Skeletal muscle satellite cell (primary cell): ENCODE measurements at regions not wholly inside any gene's neighbourhood (a gene's known extent, or its start where the extent isn't known, plus 50 kb on each side); places are given as distances from the start of the nearest gene placed in this dataset.

Source experiments
- H3K27me3 ChIP-seq: 2 replicates; pipeline ENCODE4 v1.7.0; 2013; ENCODE audit warnings: low read length; ENCODE audit not compliant: control insufficient read depth, insufficient read depth
- H3K36me3 ChIP-seq: 2 replicates; pipeline ENCODE4 v1.7.0; 2013; ENCODE audit warnings: mild to moderate bottlenecking, control low read depth, low read length; ENCODE audit not compliant: insufficient read depth
- H3K4me1 ChIP-seq: 2 replicates; pipeline ENCODE4 v1.7.0; 2013; ENCODE audit warnings: low read length; ENCODE audit not compliant: control insufficient read depth, insufficient read depth
- H3K4me2 ChIP-seq: 2 replicates; pipeline ENCODE4 v1.7.0; 2013; ENCODE audit warnings: mild to moderate bottlenecking, low read length
- H3K4me3 ChIP-seq: 2 replicates; pipeline ENCODE4 v1.7.0; 2013; ENCODE audit warnings: low read length
- H3K9ac ChIP-seq: 2 replicates; pipeline ENCODE4 v1.7.0; 2013; ENCODE audit warnings: mild to moderate bottlenecking, low read depth, low read length, moderate library complexity
- H3K9me3 ChIP-seq: replicated peaks from 2 replicates; pipeline ENCODE4 v1.7.0; 2013; ENCODE audit warnings: mild to moderate bottlenecking, control low read depth, low read length

DNA sequence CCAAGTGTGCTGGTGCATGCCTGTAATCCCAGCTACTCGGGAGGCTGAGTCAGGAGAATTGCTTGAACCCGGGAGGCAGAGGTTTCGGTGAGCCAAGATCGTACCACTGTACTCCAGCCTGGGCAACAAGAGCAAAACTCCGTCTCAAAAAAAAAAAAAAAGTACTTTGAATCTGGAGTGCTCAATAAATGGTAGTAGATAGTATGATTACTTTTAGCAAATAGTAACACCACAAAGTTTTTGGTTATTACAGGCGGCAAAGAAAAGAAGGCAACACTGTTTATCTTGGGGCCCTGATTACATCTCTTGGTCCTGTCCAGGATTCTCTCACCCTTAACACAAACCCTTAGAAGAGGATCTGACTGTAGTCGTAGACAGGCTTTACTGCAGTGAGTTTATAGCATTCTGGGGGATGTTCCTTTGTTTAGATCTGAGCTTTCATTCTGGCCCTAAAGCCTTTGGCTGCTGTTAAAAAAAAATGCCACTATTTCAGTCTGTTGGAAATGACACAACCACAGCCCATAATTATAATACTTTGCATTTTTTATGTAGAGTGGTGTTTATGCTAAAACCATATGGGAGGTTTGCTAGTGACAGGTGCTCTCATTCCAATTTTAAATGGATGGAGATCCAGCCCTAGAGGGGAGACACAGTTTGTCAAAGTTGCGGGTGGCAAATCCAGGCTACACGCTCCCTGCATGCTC lies 79.7 kb upstream of the SLC2A1 start:
- Histone ChIP-seq H3K4me1 (no peaks in the 10 kb centered on the region), H3K9ac (no peak overlapping the region), H3K36me3 (no peaks in the 10 kb centered on the region), H3K4me2 (no peak overlapping the region), H3K4me3 (no peak overlapping the region), H3K9me3 (no peaks in the 10 kb centered on the region), H3K27me3 (peaks cover 7% of the 10 kb centered on the region)

DNA sequence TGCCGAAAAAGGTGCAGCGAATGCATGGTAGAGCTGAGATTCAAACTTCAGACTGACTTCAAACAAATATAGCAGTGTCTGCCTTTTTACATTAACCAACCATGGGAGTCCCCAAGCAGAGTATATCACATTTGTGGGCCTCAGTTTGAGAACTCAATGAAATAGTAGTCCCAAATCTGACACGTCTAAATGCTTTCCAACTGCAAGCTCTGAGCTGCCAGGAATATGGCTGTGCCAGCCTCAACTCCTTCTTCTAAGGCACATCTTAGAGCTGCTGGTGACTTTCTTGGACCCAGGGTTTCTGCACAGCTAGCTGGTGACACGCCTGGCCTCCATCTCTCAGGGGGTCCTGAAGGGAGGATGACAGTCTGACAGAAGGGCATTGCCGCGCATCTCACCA lies 78.8 kb upstream of the SLC2A1 start:
- no peaks in the 10 kb centered on the region for H3K9me3 ChIP-seq
- no peak overlapping the region for H3K9ac ChIP-seq
- H3K4me3 ChIP-seq = no peak overlapping the region
- H3K4me1 ChIP-seq = no peaks in the 10 kb centered on the region
- H3K36me3 ChIP-seq = no peaks in the 10 kb centered on the region
- peaks cover 7% of the 10 kb centered on the region for H3K27me3 ChIP-seq
- H3K4me2 ChIP-seq = no peak overlapping the region

GRCh38 chr1:43036932-43037331 lies 78.3 kb upstream of the SLC2A1 start:
- no peak overlapping the region for H3K9ac ChIP-seq
- no peaks in the 10 kb centered on the region for H3K9me3 ChIP-seq
- H3K4me2 ChIP-seq = no peak overlapping the region
- H3K27me3 ChIP-seq = peaks cover 7% of the 10 kb centered on the region
- no peaks in the 10 kb centered on the region for H3K4me1 ChIP-seq
- no peaks in the 10 kb centered on the region for H3K36me3 ChIP-seq
- no peak overlapping the region for H3K4me3 ChIP-seq

GRCh38 chr1:43035821-43036741 lies 77.4 kb upstream of the SLC2A1 start:
- no peaks in the 10 kb centered on the region for H3K36me3 ChIP-seq

DNA sequence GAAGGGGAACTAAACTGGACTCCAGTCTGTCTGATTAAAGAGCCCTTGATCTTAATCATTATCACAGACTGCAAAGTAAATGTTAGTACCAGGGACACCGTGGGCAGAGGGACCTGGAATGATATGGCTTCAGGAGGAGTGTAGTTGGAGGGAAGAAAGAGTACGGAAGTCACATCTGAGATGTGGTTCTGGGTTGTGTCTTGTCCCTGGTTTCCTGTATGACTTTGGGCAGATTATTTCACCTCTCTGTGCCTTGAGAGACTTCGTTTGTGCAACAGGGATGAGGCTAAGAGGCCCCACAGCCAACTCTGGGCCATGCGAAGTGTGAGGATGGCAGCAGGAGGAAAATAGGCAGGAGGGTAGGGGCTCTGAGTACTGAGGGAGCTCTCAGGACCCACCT lies 76.1 kb upstream of the SLC2A1 start:
- H3K9ac ChIP-seq = no peak overlapping the region
- H3K4me3 ChIP-seq = no peak overlapping the region
- no peaks in the 10 kb centered on the region for H3K9me3 ChIP-seq
- no peaks in the 10 kb centered on the region for H3K4me1 ChIP-seq
- no peak overlapping the region for H3K4me2 ChIP-seq
- no peaks in the 10 kb centered on the region for H3K36me3 ChIP-seq
- H3K27me3 ChIP-seq = peaks cover 7% of the 10 kb centered on the region

More at GRCh38 chr1:43035821-43036741, 77.4 kb upstream of the SLC2A1 start:
- no peaks in the 10 kb centered on the region for H3K4me1 ChIP-seq
- H3K9ac ChIP-seq = no peak overlapping the region
- no peaks in the 10 kb centered on the region for H3K9me3 ChIP-seq
- H3K4me3 ChIP-seq = no peak overlapping the region
- no peak overlapping the region for H3K4me2 ChIP-seq
- H3K27me3 ChIP-seq = peaks cover 7% of the 10 kb centered on the region

DNA sequence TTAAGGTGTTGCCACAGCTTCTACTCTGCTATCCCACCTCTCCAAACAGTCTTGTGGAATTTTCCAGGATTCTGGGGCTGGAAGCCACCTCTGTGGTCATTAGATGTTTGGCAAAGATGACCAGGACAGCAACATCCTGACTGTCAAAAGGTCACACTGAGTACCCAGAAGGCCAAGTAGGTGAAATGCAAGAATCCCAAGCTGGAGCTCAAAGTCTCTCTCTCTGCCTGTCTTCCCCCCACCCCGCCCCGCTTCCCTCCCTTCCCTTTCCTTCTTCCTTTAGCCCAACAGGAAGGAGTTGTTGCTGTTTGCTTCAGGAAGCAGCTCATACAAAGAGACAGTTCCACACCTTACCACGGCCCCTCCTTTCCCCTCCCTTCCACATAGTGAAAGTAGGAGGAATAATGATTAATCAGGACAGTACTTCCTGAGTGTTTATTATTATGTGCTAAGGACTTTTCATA lies 75.6 kb upstream of the SLC2A1 start:
- Histone ChIP-seq H3K27me3 (peaks cover 10% of the 10 kb centered on the region), H3K9ac (no peak overlapping the region), H3K4me2 (no peak overlapping the region), H3K36me3 (no peaks in the 10 kb centered on the region), H3K4me1 (no peaks in the 10 kb centered on the region), H3K9me3 (no peaks in the 10 kb centered on the region), H3K4me3 (no peak overlapping the region)

DNA sequence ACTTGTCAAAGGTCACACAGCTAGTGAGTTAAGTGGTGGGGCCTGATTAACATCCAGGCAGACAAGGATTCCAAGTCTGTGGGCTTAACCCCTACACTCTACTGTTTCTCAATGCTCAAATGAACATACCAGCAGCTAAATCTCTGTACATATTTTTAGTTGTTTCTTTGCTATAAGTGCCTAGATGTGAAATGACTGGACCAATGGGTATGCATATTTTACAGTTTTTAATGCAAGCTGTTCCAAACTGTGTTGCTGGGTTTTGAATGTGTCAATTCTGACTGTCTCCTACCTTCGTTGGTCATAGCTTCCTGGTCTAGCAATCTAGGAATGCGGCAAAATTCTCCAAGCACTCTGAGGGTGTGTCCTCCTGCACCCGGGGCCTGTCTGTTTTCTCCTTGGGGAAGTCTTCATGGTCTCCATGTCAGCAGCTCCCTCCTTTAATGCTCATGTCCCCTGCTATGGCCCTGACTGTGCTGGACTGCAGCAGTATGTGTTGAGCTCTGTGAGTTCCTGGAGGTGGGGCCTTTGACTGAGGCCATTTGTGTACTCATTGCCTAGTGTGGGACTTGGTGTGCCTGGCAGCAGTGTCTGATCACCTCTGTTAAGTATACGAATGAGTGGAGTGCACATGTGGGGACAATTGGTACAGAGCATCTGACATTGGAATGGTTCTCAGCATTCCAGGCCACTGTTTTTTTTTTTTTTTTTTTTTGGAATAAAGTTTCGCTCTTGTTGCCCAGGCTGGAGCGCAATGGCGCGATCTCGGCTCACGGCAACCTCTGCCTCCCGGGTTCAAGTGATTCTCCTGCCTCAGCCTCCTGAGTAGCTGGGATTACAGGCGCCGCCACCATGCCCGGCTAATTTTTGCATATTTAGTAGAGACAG lies 72.9 kb upstream of the SLC2A1 start:
- Histone ChIP-seq H3K36me3 (no peaks in the 10 kb centered on the region), H3K27me3 (peaks cover 12% of the 10 kb centered on the region), H3K9me3 (no peaks in the 10 kb centered on the region), H3K4me1 (no peaks in the 10 kb centered on the region), H3K4me3 (no peak overlapping the region), H3K9ac (no peak overlapping the region), H3K4me2 (no peak overlapping the region)

GRCh38 chr1:43024905-43025304 lies 66.2 kb upstream of the SLC2A1 start:
- no peaks in the 10 kb centered on the region for H3K9me3 ChIP-seq
- no peak overlapping the region for H3K9ac ChIP-seq
- peaks cover 46% of the 10 kb centered on the region for H3K27me3 ChIP-seq
- no peak overlapping the region for H3K4me3 ChIP-seq
- no peaks in the 10 kb centered on the region for H3K36me3 ChIP-seq
- no peaks in the 10 kb centered on the region for H3K4me1 ChIP-seq
- no peak overlapping the region for H3K4me2 ChIP-seq

DNA sequence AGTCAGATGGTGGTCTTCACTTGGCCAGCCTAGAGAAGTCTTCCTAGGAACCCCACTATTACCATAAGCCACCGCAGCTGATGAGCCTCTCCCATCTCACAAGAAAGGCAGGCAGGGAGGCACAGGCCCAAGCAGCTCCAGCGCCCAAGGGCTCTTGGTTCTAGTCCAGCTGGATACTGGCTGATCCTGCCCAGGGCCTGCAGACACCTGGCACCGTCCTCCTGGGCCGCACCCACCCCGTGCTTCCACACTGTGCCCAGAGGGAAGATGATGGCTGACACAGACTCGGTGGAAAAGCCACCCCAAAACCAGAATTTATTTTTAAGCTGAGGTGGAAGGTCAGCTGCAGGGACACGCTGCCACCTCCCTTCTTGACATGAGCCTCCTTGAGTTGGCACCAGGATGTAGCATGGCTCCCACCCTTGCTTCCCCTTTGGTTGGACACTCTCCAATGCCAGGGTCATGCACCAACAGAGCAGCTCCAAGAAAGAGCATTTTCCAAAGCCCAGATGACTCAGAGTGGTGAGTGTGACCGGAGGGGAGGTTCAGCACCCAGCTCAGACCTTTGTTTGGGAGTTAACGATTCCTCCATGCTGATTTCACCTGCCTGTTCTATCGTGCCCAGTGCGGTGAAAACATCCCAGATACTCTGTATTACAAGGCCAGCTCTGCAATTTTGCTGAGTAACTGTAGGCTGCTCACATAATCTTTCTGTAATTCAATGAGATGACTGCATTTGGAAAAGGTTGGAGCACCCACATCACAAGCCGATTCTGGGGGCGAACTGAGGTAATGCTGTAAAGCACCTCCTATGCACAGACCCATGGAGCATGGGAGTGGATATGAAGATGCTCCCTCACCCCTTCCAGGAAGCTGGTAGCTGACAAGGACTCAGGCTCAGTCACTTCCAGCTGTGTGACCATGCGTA lies 63.1 kb upstream of the SLC2A1 start:
- Histone ChIP-seq H3K4me1 (no peaks in the 10 kb centered on the region), H3K9me3 (no peaks in the 10 kb centered on the region), H3K27me3 (peaks cover 51% of the 10 kb centered on the region), H3K4me2 (no peak overlapping the region), H3K9ac (no peak overlapping the region), H3K4me3 (no peak overlapping the region), H3K36me3 (no peaks in the 10 kb centered on the region)

GRCh38 chr1:43019226-43019625 lies 60.6 kb upstream of the SLC2A1 start:
- Histone ChIP-seq H3K36me3 (no peaks in the 10 kb centered on the region), H3K4me3 (no peak overlapping the region), H3K27me3 (peaks cover 39% of the 10 kb centered on the region), H3K4me2 (no peak overlapping the region), H3K9me3 (no peaks in the 10 kb centered on the region), H3K4me1 (no peaks in the 10 kb centered on the region), H3K9ac (no peak overlapping the region)
